Epithelial cell of proximal tubule (primary cell): ENCODE measurements at regions not wholly inside any gene's neighbourhood (a gene's known extent, or its start where the extent isn't known, plus 50 kb on each side); places are given as distances from the start of the nearest gene placed in this dataset.
A peak's percentile ranks its signal among the peaks of the same experiment; 100 is the strongest.

Experiments
- DNase-seq: peaks from one replicate; pipeline ENCODE4 v3.0.0-alpha.2; 2011; ENCODE audit warnings: low read depth
- H3K4me3 ChIP-seq: 2 replicates; pipeline ENCODE4 v1.5.1; 2011; ENCODE audit warnings: low read depth, mild to moderate bottlenecking, low read length
- TF ChIP-seq, protein P1 (sequence below): conservative IDR thresholded peaks from 2 replicates; pipeline ENCODE4 v1.5.1; 2012; ENCODE audit warnings: low read depth, mild to moderate bottlenecking, low read length

DNA sequence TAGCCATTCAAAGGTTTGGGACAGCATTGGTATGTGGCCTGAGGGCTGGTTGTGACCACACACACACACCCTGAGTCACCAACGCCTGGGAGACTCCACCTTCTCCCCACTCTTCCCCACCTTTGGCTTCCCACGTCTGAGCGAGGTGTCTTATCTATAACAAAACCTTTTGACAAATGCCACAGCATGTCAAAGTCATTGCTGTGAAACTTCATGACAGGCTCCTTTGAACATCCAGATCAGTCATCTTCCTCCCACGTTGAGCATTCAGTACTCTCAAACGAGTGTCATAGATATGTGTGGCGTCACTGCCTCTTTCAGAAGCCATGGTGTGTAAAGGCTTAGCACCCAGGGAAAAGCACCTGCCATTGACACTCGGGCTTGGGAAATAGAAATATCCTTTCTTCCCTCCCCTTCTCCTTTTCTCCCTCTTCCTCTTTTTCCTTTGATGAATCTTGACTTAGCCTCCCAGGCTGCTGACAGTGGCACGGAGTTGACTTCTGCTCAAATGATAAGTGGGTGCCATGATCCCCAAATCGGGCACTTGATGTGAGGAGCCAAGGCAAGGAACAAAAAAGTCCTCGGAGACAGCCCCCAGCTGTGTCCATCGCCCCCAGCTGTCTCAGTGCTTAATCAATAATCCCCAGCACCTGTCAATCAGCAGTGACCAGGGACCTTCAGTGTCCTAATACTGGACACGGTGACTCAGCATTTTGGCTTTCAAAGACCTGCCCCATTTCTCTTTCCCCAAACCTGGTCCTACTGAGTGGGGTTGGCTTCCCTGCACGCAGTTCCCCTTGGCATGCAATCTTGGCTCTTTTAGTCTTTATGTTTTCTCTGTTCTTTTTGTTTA lies 114.8 kb downstream of the FGF18 start:
- DNase-seq = no peak
- H3K4me3 ChIP-seq = no peak overlapping the region
- TF ChIP-seq, protein P1, sequence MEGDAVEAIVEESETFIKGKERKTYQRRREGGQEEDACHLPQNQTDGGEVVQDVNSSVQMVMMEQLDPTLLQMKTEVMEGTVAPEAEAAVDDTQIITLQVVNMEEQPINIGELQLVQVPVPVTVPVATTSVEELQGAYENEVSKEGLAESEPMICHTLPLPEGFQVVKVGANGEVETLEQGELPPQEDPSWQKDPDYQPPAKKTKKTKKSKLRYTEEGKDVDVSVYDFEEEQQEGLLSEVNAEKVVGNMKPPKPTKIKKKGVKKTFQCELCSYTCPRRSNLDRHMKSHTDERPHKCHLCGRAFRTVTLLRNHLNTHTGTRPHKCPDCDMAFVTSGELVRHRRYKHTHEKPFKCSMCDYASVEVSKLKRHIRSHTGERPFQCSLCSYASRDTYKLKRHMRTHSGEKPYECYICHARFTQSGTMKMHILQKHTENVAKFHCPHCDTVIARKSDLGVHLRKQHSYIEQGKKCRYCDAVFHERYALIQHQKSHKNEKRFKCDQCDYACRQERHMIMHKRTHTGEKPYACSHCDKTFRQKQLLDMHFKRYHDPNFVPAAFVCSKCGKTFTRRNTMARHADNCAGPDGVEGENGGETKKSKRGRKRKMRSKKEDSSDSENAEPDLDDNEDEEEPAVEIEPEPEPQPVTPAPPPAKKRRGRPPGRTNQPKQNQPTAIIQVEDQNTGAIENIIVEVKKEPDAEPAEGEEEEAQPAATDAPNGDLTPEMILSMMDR = no peak

GRCh38 chr5:171535162-171535561 lies 115.7 kb downstream of the FGF18 start:
- TF ChIP-seq, protein P1 = no peak
- no peak overlapping the region for H3K4me3 ChIP-seq
- no peak for DNase-seq

GRCh38 chr5:171537070-171537849 lies 117.8 kb downstream of the FGF18 start:
- H3K4me3 ChIP-seq = no peak overlapping the region
- TF ChIP-seq, protein P1 = no peak
- DNase-seq = no peak

DNA sequence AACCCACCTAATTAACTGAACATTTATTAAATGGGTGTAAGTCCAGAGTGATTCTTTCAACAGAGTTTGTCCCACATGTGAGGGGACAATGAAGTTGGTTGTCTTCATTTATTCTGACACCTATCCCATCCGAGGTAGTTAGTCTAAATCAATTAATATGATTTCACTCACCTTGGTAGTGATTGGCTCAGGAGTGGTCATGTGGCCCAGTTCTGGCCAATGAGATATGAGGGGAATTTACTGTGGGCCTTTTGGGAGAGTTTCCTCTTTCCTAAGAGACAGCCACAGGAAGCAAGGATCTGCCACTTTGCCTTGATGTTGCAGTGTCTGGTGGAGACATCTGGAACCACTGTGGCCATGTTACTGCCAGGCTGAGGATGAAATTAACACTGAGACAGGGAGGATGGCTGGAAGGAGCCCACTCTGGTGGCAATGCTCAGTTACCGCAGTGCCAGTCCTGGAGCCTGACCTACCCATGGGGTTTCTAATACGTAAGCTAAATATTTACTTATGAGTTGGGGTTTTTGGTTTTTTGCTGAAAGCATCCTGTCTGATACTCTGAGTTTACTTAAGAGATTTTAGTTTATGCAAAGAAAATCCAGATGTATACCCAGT lies 118.6 kb downstream of the FGF18 start:
- H3K4me3 ChIP-seq = no peak overlapping the region
- TF ChIP-seq, protein P1 = peak; percentile 55
- DNase-seq = no peak

GRCh38 chr5:171538681-171539080 lies 119.2 kb downstream of the FGF18 start:
- no peak overlapping the region for H3K4me3 ChIP-seq
- TF ChIP-seq, protein P1 = no peak
- DNase-seq = no peak

GRCh38 chr5:171540865-171541264 lies 121.4 kb downstream of the FGF18 start:
- TF ChIP-seq, protein P1 = no peak
- DNase-seq = no peak
- H3K4me3 ChIP-seq = no peak overlapping the region
